GM06990 (cell line): ENCODE measurements at regions not wholly inside any gene's neighbourhood (a gene's known extent, or its start where the extent isn't known, plus 50 kb on each side); places are given as distances from the start of the nearest gene placed in this dataset.

Experiments
- DNase-seq: peaks from one replicate; pipeline ENCODE4 v3.0.0-alpha.2; 2011; ENCODE audit not compliant: insufficient read length; ENCODE audit errors: extremely low read depth
- H3K27me3 ChIP-seq: replicated peaks from 2 replicates; pipeline ENCODE4 v1.6.0; 2011; ENCODE audit warnings: low read length; ENCODE audit not compliant: control insufficient read depth, insufficient read depth
- H3K36me3 ChIP-seq: 2 replicates; pipeline ENCODE4 v1.5.1; 2011; ENCODE audit warnings: low read length; ENCODE audit not compliant: control insufficient read depth, insufficient read depth
- H3K4me3 ChIP-seq: replicated peaks from 2 replicates; pipeline ENCODE4 v1.5.1; 2011; ENCODE audit warnings: low read depth, mild to moderate bottlenecking, control low read depth, low read length
- CTCF ChIP-seq: IDR thresholded peaks from 2 replicates; pipeline ENCODE4 v1.5.1; 2011; ENCODE audit warnings: low read length, control low read depth, mild to moderate bottlenecking, inconsistent platforms; ENCODE audit not compliant: insufficient read depth, poor library complexity, severe bottlenecking

DNA sequence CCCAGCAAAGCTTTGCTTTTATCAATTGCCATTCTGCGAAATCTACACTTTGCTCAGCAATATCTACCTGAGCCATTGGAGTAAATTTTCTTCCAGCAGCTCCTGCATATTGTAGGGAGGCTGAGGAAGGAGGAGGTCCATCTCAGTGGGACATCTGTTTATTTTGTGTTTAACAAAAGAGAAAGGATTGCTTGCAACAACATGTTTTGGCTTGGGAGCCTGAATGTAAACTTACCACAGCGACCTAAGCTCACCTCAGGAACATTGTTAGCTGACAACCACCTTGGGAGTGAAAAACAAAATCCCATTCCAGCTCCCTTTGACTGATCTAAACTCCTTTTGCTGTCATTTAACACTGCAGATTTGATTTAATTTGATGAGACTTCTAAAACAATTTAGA is 356.1 kb downstream of the SS18 start:
- Histone ChIP-seq H3K27me3 (no peaks in the 10 kb centered on the region), H3K36me3 (no peaks in the 10 kb centered on the region), H3K4me3 (no peak overlapping the region)
- DNase-seq = no peak
- TF ChIP-seq CTCF = no peak

GRCh38 chr18:25732862-25733261 is 357.6 kb downstream of the SS18 start:
- no peak overlapping the region for H3K4me3 ChIP-seq
- no peaks in the 10 kb centered on the region for H3K36me3 ChIP-seq
- H3K27me3 ChIP-seq = no peaks in the 10 kb centered on the region
- DNase-seq = no peak
- TF ChIP-seq CTCF = no peak

- TF ChIP-seq CTCF = no peak
- H3K27me3 ChIP-seq = no peaks in the 10 kb centered on the region
- no peak for DNase-seq
- H3K4me3 ChIP-seq = no peak overlapping the region
- H3K36me3 ChIP-seq = no peaks in the 10 kb centered on the region
Measured at GRCh38 chr18:25729072-25729471, 361.3 kb downstream of the SS18 start.

- Histone ChIP-seq H3K27me3 (no peaks in the 10 kb centered on the region), H3K36me3 (no peaks in the 10 kb centered on the region), H3K4me3 (no peak overlapping the region)
- DNase-seq = no peak
- no peak for TF ChIP-seq CTCF
Measured at GRCh38 chr18:25727281-25727985, 363.0 kb downstream of the SS18 start.

DNA sequence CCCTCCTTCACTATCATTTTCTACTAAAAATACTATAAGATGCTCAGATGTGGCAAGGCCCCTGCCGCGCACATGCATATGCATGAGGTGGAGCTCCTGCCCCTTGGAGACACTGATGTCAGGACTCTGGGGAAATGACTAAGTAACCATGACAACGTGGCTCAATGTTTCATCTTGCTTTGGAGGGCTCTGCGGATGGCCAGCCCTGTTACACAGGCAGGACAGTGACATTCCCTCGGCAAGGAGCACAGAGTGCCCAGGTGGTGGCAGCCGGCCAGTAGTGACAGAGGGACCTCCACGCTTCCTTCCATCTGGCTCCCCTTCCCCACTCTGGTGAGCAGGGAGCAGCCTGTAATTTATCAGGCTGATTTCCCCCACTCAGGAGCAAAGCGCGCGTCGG is 364.1 kb downstream of the SS18 start:
- TF ChIP-seq CTCF = no peak
- no peaks in the 10 kb centered on the region for H3K27me3 ChIP-seq
- H3K36me3 ChIP-seq = no peaks in the 10 kb centered on the region
- no peak overlapping the region for H3K4me3 ChIP-seq
- DNase-seq = no peak

- no peak for TF ChIP-seq CTCF
- Histone ChIP-seq H3K36me3 (no peaks in the 10 kb centered on the region), H3K4me3 (no peak overlapping the region), H3K27me3 (no peaks in the 10 kb centered on the region)
- no peak for DNase-seq
Measured at GRCh38 chr18:25725501-25725900, 364.9 kb downstream of the SS18 start.
